GM19395 (cell line): ENCODE measurements at regions not wholly inside any gene's neighbourhood (a gene's known extent, or its start where the extent isn't known, plus 50 kb on each side); places are given as distances from the start of the nearest gene placed in this dataset.

Source experiments
- ATAC-seq: cut with Tn5 transposase; IDR thresholded peaks from one replicate; pipeline ENCODE4 v1.9.1; 2021; ENCODE audit warnings: mild to moderate bottlenecking, moderate library complexity; ENCODE audit not compliant: unreplicated experiment

DNA sequence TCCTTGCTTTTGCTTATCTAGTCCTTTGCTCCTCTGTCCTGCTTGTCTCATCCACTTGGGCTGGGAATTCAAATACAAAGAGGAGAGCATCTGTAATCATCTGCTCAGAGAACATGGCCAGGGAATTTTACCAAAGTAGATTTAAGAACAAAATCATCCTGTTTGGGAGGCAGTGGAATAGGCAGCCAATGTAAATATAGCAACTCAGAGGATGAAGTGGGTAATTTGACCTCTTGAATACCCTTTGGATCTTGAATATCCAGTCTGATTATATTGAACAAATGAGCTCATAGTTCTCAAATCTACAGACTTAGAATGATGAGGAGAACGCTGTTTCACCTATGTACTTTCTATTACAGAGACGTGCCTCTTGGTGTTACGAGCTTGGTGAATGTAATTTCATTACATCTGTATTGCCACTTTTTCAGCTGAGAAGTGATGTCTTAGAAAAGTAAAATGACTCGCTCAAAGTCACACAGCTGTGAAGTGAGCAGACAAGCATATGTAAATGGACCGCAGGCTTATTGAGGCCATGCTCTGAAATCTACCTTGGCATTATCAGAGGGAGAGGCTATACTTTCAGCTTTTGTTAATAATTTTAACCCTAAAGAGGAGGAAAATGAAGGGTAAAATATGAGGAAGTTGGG lies 266.3 kb downstream of the MTX2 start:
- ATAC-seq, result no peak

DNA sequence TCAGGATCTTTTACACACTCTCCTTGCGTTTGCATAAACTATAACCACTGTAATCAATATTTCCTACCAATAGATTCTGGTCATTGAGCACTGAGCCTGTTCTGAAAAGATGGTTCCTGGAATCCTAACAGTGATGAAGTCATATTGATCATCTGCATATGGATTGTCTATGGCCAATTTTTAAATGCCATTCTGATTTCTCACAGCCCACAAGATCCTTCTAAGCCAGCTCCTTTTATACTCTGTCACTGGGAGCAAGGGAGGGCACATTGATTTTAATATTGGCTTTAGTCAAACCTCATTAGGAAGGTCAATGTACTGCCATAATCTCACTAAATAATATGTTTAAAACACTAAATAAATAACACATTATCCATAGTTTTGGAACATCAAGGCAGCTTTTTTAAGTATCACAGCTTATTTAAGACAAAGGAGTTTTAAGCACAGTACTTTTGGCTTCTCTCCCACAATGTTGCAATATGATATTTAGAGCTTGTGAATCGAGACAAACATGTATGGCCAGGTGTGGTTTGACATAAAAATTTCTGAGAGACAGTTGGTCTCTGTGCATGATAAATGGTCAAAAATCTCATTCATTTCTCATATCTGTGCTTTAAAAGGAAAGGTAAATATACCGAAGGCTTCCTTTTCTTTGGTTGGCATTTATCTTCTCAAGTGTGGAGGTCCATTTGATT lies 267.3 kb downstream of the MTX2 start:
- ATAC-seq, result no peak

DNA sequence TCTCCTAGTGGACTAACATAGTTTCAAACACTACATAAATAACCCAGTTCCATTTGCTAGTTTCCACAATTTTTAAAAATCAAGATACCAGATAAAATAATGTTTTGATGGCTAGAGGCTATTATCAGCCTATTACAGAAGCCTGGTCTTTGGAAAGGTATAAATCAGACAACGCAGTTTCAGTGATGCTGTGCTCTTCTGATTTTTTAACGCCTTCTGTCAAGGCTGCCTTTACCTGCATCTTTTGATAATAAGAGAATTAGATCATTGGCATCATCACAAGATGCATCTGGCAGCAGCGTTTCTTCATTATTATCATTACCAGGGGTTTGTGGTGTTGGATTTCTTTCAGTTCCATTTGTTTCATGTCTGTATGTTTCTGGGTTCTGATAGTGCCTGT lies 268.7 kb downstream of the MTX2 start:
- no peak for ATAC-seq

DNA sequence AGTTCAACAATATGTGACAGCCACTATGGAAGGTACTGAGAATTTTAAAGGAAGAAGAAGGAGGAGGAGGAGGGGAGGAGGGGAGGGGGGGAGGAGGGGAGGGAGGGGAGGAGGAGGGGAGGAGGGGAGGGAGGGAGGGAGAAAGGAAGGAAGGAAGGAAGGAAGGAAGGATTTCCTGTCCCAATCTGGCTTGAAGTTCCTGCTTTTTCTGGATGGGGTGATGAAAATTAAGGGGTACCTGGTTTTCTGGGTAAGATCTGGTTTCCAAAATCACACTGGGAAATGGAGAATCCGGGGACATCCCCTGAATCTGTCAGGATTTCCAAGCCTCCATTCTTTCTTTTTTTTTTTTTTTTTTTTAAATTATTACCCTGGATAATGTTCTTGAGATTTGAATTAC lies 271.8 kb downstream of the MTX2 start:
- ATAC-seq, result no peak

DNA sequence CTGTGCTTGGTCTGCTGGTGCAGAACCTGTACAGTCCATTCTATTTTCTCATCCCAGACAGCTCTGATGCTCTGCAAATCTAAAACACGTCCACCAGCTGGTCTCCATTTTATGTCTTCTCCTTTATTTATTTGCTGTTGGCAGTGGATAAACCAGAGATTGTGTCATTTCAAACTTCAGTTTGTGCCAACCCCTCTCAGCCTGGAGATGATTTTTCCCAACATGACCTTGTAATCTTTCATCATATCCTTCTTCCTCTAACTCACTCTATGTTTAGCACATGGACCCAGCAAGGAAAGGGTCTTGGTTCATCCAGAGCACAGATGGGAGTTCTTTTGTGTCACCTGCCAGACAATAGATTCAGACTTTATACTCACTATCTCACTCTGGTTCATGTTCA lies 273.2 kb downstream of the MTX2 start:
- ATAC-seq, result no peak

DNA sequence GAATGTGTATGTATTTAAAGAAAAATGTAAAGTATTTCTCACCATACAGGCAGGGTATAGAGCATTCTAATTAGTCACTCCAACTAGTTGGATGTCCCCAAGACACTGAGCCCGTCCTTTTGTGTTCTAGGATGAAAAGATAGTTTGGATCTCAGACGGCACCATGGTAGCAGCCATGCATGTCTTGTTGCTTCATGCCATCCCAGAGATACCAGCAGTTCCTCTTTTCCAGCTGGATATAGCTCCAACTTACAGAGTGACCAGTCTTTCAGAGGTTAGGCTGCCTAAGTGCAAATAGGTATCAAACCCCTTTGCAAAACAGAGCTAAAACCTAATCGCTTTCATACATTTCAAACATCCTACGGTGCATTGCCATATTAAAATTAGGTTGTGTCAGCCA lies 275.3 kb downstream of the MTX2 start:
- no peak for ATAC-seq

DNA sequence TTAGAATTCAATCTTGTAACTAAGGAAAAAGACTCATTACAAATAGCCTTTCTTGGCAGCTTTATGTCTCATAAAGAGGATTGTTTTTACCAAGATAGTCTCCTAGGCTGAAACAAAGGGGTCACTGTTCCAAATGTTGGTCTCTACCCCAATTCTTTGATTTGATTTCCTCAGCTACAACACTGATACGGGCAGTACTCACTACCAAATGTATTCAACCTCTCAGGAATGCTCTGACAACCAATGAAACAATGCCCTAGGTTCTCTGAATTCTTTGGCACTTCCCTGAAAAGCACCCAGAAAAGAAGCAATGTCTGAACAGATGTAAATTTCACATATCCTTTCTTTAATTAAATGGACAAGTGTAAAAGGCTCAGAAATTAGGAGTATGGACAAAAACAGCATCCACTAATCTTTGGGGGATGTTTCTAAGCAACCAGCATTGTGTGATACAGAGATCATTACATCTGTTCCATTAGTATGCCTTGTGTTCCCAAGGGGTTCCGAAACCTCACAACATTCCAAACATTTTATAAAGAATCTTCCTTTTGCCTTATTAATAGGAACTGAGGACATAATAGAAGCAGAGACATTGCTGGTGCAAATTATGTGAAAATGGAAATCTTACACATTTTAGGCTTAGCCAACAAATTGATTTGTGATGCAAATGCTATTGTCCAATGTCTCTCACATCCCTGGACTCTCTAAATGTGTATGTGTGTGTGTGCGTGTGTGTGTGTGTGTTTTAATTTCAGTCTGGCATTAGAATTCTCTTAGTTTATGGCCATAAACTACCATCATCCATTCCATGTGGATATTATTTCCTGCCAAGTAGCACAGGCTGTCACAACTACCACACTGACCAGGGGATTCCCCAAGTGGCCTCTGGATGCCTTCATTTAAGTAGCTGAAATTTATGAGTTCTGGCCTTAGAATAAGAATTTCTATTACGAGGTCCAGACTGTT lies 276.0 kb downstream of the MTX2 start:
- ATAC-seq, result no peak

DNA sequence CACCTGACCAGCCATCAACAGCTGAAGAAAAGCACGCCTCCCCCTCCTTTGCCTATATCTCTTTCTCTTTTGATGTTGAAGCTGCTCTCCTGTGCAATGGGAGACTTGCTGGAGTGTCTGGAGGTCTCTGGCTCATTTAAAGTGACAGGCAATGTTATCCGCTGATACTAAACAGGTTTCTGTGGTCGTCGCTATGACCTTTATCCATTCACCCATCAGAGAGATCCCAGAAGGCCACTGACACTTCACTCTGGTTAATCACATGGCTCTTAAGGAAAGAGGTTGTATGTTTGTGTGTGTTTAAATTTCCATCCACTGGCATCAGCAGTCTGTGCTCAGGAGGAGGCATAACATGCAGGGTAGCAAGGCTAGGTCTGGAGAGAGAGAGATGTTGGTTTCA lies 277.3 kb downstream of the MTX2 start:
- ATAC-seq, result no peak

DNA sequence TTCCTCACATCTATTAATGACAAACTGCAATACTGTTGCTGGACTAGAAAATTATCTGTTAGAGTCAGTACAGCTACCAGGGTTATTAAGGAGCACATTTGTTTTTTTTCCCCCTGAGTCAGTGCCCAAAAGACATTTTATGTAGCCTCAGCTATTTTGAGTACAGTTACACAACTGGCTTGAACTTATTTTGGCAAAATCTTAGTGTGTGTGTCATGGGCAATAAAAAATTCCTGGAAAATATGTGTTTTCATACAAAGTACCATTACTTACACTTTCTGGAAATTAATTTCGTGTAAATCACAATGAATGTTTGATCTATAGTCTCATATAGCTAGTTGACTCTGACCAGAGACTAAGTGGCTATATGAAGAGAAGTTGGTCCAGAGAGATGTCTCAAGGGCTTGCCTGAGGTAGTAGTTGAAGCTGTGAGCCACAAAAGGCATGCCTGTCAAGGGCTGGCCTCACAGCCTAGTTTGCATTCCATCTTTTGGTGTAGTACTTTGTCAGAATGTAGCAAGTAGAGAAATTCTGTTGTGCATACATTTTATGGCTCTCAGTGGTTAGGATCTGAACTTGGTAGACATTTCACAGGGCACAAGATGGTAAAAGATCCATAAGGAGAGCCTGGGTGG lies 283.4 kb downstream of the MTX2 start:
- no peak for ATAC-seq

DNA sequence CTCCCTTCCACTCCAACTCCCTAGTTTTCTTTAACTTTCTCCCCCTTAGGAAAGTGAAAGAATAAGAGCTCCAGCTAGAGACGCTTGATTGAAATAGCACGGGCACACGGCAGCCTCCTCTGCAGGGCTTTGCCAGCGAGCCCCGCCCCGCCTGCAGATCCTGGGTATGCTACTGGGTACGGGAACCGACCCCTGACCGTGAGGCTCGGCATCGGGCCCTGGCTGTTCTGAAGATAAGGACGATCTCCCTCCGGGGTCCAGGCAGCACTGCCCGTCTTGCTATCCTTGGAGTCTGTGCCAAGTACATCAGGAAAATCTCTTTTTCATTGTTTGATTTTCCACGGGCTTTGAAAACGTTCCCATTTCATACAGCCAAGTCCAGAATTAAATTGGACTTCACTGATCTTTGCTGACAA lies 284.5 kb downstream of the MTX2 start:
- no peak for ATAC-seq

DNA sequence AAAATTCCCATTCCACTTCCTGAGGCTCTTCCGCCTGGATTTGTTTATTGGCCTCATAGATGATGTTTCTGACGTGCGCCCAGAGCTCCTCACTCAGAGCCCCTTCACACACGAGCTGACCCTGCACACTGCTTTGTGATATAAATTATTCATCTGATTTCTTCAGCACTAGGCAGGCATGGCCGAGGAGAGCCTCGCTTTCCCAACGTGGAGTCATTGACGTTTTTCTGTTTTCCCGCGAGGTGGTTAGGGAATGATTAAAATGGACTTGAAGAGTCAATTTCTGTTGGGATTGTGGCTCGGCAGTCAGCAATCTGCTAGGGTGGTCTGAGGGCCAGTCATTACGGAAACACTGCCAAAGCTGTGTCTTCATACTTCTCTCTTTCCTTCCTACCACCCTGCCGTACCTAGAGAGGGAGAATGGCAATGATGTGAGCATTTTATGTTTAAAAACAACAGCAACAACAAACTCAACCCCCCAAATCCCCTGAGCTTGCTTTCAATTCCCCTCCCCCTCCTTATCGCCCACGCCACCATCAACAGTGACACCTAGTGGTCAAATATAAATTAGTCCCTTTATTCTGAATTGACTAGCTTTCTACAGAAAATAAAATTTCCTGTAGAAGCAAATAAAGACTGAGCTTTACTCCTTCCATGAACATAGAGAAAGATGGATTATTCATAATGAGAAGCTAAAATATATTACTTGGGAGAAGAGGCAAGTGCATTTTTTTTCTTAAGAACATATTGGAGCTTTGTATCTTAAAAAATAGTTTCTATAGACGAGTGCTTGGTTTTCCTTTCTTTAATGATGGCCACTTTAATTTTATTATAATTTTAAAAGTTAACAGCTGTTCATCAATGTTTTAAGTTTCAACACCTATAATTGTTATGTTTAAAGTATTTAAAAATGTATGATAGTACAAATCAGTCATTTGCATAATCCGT lies 285.1 kb downstream of the MTX2 start:
- ATAC-seq, result peak; percentile 65

DNA sequence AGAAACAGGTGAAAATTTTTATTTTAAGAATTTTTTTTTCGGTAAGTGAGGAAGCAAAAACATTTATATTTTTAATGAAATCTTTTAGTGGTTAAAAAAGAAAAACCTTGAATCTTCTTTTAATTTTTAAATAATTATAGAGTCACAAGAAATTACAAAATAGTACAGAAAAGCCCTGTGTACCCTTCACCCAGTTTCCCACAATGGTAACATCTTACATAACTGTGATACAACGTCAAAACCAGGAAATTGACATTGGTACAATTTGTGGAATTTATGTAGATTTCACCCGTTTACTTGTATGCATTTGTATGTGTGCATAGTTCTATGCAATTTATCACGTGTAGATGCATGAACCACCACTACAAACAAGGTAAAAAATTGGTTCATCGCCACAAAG lies 285.9 kb downstream of the MTX2 start:
- no peak for ATAC-seq

DNA sequence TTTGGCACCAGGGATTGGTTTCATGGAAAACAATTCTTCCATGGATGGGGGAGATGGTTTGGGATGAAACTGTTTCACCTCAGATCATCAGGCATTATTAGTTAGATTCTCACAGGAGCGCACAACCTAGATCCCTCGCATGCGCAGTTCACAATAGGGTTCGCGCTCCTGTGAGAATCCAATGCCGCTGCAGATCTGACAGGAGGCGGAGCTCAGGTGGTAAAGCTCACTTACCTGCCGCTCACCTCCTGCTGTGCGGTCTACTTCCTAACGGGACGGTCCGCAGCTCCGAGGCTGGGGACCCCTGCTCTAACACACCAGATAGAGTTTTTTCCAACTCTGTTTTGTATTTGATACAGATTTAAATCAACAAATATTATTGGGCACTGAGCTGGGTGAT lies 286.5 kb downstream of the MTX2 start:
- no peak for ATAC-seq

DNA sequence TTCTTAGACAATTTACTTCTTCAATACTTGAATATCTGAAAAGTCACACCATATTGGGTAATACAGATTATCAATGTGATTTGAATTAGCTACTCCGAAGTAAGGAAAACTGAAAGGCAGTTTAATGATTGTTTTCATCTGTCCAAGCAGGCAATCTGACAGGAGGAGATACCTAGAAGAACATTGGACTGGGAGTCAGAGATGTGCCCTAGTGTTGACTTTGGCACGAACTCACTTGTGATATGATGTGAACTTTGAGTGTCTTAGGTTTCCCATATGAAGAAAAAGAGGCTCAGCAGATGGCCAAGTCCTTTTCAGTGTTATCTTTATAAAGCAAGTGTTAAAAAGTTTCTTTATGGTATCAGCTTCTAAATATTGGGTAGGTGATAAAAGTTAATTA lies 287.1 kb downstream of the MTX2 start:
- ATAC-seq, result no peak

DNA sequence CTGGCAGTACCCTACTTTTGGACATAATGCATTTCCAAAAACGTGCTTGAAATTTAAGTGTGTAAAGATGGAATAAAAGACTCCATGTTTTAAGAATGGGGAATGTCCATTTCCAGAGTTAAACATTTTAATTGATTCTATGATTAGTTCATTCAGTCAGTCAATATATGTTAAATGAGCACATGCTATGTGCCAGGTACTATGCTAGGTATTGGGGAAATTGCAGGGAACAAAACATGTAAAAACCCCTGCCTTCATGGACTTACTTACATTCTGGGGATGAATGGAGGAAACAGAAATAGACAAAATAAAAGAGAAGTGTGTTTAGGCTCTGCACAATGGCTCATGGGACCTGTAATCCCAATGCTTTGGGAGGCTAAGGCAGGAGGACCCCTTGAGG lies 288.6 kb downstream of the MTX2 start:
- ATAC-seq, result no peak

DNA sequence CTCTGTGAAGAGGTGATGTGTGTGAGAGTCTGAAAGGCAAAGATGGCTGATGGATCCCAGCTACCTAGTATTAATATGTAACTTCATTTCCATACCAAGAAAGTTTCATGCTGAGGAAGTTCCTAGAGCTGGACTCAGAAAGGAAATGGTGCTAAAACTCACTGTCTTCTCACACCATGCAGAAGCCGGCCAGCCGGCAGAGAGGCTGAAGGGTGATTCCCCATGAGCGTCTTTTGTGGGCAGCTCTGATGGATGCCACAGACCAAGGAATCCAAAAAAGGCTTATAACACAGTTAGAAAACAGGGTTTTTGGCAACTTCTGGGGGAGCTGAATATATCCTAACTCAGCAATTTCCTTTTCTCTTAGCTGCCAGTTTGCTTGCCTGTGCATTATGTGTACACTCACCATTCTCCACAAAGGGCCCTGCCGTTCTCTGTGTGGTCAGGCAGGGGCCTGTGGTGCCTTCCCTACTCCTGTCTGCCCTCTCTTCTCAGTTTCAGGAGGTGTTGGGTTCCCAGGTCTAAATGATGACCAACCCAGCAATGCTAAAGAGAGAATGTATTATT lies 289.4 kb downstream of the MTX2 start:
- ATAC-seq, result no peak

DNA sequence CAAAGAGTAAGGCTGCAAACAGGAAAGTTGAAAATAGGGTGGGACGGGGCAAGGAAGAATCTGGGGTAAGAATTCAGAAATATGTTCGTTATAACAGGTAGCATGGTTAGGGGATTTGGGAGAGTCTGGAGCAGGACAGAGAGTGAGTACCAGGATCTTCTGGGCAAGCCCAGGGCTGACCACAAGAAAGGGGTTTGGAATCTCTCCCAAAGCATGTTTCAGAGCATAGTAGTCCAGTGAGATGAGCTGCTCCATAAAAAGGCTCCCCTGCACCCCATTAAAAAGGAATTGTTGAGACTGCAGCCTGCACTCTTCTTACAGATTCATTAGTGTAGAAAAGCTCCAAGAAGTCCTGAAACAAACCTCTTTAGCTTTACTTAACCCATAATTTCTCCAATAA lies 291.1 kb downstream of the MTX2 start:
- no peak for ATAC-seq

DNA sequence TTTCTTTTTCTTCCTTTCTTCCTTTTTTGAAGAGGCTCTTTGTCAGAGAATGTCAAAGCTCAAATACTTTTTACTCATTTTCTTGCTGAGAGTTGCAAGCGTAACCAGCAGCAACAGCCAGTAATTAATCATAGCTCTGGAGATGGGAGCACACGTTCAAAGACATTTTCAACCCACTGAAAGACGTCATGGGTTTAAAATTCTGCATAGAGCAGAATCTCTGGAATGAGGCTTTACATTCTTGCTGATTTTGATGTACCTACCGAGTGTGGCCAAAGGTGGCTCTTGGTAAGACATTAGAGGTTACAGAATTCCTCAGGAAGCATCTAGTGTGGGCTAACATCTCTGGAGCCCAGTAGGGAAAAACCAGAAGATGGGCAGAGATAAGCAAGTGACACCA lies 292.5 kb downstream of the MTX2 start:
- no peak for ATAC-seq

DNA sequence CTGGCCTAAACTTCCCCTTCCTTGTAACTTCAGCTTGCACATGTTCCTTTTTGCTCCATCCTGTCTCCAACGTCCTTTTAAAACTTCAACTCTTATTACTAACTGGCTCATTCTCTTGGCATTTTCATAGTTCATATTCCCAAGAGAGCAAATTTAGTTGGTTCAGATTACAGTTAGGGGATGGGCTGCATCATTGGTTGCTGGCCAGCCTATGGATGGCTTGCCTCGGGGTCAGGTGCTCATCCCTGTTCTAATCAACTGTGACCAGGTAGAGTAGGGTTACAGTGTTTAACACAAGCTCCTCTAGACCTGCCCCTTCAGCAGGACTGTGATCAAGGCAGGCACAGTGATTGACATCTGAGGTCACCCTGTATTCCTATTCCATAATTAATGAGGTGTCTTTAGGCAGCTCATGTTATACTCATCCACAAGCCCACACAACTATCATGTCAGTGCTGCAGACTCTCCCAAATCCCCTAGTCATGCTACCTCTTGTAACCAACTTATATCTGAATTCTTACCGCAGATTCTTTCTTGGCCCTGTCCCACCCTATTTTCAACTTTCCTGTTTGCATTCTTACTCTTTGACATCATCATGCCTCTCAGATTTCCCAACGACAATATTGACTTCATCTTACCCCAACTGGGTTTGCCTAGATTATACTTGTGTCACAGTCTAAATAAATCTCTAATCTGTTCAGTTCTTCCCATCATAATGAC lies 293.3 kb downstream of the MTX2 start:
- no peak for ATAC-seq
